ENCODE measurements at regions not wholly inside any gene's neighbourhood (a gene's known extent, or its start where the extent isn't known, plus 50 kb on each side); places are given as distances from the start of the nearest gene placed in this dataset.
"Not testable (repeated sequence)": the region's sequence is repeated elsewhere in the genome, so short reads cannot be mapped to it uniquely, and the experiment has no call there.

- no peak for DNase-seq (ENCODE audit: low read depth in 2 of 2)
Observed at GRCh38 chr4:66930206-66930605, 615.1 kb downstream of the CENPC start.

- no peak for DNase-seq (ENCODE audit: low read depth in 2 of 2)
Observed at GRCh38 chr4:66929748-66930147, 615.6 kb downstream of the CENPC start.

- not testable (repeated sequence) for DNase-seq (ENCODE audit: low read depth in 2 of 2)
Observed at GRCh38 chr4:66928881-66929280, 616.4 kb downstream of the CENPC start.

- DNase-seq (ENCODE audit: low read depth in 2 of 2), result no peak
Observed at GRCh38 chr4:66927937-66928336, 617.4 kb downstream of the CENPC start.

GRCh38 chr4:66926687-66927086, 618.6 kb downstream of the CENPC start:
- no peak for DNase-seq (ENCODE audit: low read depth in 2 of 2)

GRCh38 chr4:66923081-66923865, 622.0 kb downstream of the CENPC start:
- DNase-seq (ENCODE audit: low read depth in 2 of 2), result no peak

GRCh38 chr4:66921433-66921832, 623.9 kb downstream of the CENPC start:
- no peak for DNase-seq (ENCODE audit: low read depth in 2 of 2)

- DNase-seq (ENCODE audit: low read depth in 2 of 2), result no peak
Observed at GRCh38 chr4:66920514-66920913, 624.8 kb downstream of the CENPC start.

- peak; percentile 3 to 7 for DNase-seq (ENCODE audit: low read depth in 2 of 2)
Observed at GRCh38 chr4:66911880-66912279, 633.4 kb downstream of the CENPC start.

- no peak for DNase-seq (ENCODE audit: low read depth in 2 of 2)
Observed at GRCh38 chr4:66906314-66906713, 639.0 kb downstream of the CENPC start.

GRCh38 chr4:66899422-66900065, 645.8 kb downstream of the CENPC start:
- DNase-seq (ENCODE audit: low read depth in 2 of 2), result no peak

- no peak for DNase-seq (ENCODE audit: low read depth in 2 of 2)
Observed at GRCh38 chr4:66893807-66894206, 651.5 kb downstream of the CENPC start.

GRCh38 chr4:66887061-66887460, 658.2 kb downstream of the CENPC start:
- no peak for DNase-seq (ENCODE audit: low read depth in 2 of 2)

GRCh38 chr4:66885501-66886165, 659.7 kb downstream of the CENPC start:
- DNase-seq (ENCODE audit: low read depth in 2 of 2), result no peak

GRCh38 chr4:66876946-66877345, 668.4 kb downstream of the CENPC start:
- no peak for DNase-seq (ENCODE audit: low read depth in 2 of 2)

GRCh38 chr4:66872661-66873060, 672.6 kb downstream of the CENPC start:
- no peak for DNase-seq (ENCODE audit: low read depth in 2 of 2)

- DNase-seq (ENCODE audit: low read depth in 2 of 2), result no peak
Observed at GRCh38 chr4:66863481-66863880, 681.8 kb downstream of the CENPC start.

- no peak for DNase-seq (ENCODE audit: low read depth in 2 of 2)
Observed at GRCh38 chr4:66855956-66856355, 689.3 kb downstream of the CENPC start.

GRCh38 chr4:66853845-66854244, 691.5 kb downstream of the CENPC start:
- no peak for DNase-seq (ENCODE audit: low read depth in 2 of 2)

GRCh38 chr4:66852843-66853242, 692.5 kb downstream of the CENPC start:
- no peak for DNase-seq (ENCODE audit: low read depth in 2 of 2)

- no peak for DNase-seq (ENCODE audit: low read depth in 2 of 2)
Observed at GRCh38 chr4:66849596-66849995, 695.7 kb downstream of the CENPC start.

- DNase-seq (ENCODE audit: low read depth in 2 of 2), result no peak
Observed at GRCh38 chr4:66842724-66843088, 702.6 kb downstream of the CENPC start.

Measured in fibroblast of skin of left biceps (primary cell).